ENCODE measurements at regions not wholly inside any gene's neighbourhood (a gene's known extent, or its start where the extent isn't known, plus 50 kb on each side); places are given as distances from the start of the nearest gene placed in this dataset.

DNA sequence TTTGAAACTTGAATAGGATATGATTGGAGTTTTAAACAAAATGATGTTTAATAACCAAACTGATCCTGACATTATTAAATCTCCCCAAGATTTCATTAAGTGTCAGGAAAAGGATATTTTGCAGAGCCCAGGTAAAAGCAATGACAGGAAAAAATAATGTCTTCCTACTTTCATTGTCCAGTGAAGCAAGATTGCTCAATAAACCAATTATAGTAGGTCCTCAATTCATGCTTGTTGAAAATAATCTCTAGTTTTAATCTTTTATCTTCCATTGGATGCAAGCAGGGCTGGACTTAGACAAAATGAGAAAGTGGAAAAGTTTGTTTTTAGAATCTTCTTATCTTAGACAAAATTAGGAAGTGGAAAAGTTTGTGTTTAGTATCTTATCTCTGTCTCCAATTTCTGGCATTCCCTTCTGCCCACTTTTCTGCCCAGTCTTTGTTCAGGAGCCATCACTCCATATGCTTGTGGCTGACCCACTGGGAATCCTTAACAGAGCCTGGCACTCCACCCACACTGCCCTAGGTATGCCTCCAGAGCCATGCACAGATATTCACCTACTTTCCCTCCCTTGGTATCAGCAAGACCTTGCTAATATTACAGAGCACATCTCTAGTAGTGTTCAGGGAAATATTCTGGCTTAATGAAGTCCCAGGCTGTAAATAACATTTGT is 57.0 kb upstream of the CARMIL1 start:
- Histone ChIP-seq H3K27me3 (ENCODE audit: low read depth) (no peaks in the 10 kb centered on the region), H3K9me3 (no peaks in the 10 kb centered on the region), H3K36me3 (no peaks in the 10 kb centered on the region), H3K4me3 (no peak overlapping the region), H3K4me1 (peaks cover 8% of the 10 kb centered on the region), H3K27ac (no peak overlapping the region)
- ATAC-seq (no peak), DNase-seq (no peak)
- TF ChIP-seq, protein P1, sequence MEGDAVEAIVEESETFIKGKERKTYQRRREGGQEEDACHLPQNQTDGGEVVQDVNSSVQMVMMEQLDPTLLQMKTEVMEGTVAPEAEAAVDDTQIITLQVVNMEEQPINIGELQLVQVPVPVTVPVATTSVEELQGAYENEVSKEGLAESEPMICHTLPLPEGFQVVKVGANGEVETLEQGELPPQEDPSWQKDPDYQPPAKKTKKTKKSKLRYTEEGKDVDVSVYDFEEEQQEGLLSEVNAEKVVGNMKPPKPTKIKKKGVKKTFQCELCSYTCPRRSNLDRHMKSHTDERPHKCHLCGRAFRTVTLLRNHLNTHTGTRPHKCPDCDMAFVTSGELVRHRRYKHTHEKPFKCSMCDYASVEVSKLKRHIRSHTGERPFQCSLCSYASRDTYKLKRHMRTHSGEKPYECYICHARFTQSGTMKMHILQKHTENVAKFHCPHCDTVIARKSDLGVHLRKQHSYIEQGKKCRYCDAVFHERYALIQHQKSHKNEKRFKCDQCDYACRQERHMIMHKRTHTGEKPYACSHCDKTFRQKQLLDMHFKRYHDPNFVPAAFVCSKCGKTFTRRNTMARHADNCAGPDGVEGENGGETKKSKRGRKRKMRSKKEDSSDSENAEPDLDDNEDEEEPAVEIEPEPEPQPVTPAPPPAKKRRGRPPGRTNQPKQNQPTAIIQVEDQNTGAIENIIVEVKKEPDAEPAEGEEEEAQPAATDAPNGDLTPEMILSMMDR (IDR thresholded peaks at IDR 0.05) = no peak
- intact Hi-C loops (cut with DNase I) = no loop called here

DNA sequence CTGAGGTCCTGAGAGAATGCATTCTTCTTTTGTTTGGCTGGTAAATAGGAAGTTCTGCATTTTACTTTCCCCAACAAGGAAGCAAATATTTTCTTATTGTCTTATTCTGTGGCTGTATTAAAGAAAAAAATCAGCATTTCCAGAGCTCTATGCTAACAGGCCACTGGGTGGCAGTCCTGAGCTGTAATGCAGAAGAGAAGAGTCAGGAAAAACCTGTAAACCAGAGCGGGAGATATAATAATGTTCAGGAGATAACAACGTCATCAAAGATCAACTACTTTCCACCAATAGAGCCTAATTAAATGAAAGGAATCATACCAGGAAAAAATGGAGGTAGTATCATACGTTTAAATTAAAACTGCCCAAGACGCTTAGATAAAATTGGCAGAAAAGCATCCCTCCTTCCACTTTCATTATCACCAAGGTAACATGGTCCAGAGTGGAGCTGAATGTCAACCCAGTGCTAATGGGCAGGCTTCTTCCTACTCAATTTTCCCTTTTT is 55.6 kb upstream of the CARMIL1 start:
- Histone ChIP-seq H3K27me3 (ENCODE audit: low read depth) (no peaks in the 10 kb centered on the region), H3K9me3 (no peaks in the 10 kb centered on the region), H3K36me3 (no peaks in the 10 kb centered on the region), H3K4me3 (peak overlapping the region; percentile 30), H3K27ac (no peak overlapping the region), H3K4me1 (peaks cover 8% of the 10 kb centered on the region)
- peak; percentile 77 to 80 for ATAC-seq
- intact Hi-C loops (cut with DNase I) = no loop called here
- TF ChIP-seq, protein P1 (IDR thresholded peaks at IDR 0.05) = peak; percentile 83
- DNase-seq = peak; percentile 50

DNA sequence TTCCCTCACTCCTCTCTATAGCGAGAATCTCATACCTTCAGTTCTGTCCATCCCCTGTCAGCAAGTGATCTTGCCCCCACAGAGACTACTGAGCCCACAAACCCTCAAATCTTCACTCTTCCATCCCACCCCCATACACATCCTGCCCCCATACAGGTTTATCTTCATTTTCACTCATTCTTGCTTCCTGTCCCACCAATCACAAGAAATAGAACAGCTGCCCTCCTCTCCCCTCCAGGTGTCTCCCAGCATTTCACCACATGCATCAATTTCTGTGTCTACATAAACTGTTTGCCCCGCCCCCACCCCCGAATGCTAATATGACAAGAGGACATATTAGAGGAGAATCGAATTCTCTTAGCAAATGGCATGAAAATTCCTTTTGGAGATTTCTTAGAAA is 54.9 kb upstream of the CARMIL1 start:
- peaks cover 8% of the 10 kb centered on the region for H3K4me1 ChIP-seq
- ATAC-seq (no peak), DNase-seq (no peak)
- H3K27me3 ChIP-seq (ENCODE audit: low read depth) = no peaks in the 10 kb centered on the region
- no peaks in the 10 kb centered on the region for H3K36me3 ChIP-seq
- TF ChIP-seq, protein P1 (IDR thresholded peaks at IDR 0.05) = no peak
- intact Hi-C loops (cut with DNase I) = no loop called here
- H3K27ac ChIP-seq = no peak overlapping the region
- no peaks in the 10 kb centered on the region for H3K9me3 ChIP-seq
- H3K4me3 ChIP-seq = no peak overlapping the region

DNA sequence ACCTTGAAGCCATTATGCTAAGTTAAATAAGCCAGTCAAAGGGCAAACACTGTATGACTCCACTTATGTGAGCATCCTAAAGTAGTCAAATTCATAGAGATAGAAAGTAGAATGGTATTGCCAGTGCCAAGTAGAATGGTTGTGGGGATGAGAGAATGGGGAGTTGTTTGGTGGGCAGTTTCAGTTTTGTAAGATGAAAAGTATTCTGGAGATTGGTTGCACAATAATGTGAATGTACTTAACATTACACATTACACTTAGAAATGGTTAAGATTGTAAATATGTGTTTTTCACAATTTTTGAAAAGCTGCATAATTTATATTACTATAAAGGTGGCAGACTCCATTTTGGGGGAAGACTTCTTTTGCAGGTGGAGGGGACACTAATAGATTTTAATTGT is 51.3 kb upstream of the CARMIL1 start:
- TF ChIP-seq, protein P1 (IDR thresholded peaks at IDR 0.05) = no peak
- no peaks in the 10 kb centered on the region for H3K27me3 ChIP-seq (ENCODE audit: low read depth)
- intact Hi-C loops (cut with DNase I) = no loop called here

More for the DNA sequence above, 51.3 kb upstream of the CARMIL1 start:
- ATAC-seq (no peak), DNase-seq (no peak)
- H3K9me3 ChIP-seq = no peaks in the 10 kb centered on the region
- no peak overlapping the region for H3K27ac ChIP-seq
- peaks cover 8% of the 10 kb centered on the region for H3K4me1 ChIP-seq
- no peaks in the 10 kb centered on the region for H3K36me3 ChIP-seq
- H3K4me3 ChIP-seq = no peak overlapping the region
